ENCODE measurements at regions not wholly inside any gene's neighbourhood (a gene's known extent, or its start where the extent isn't known, plus 50 kb on each side); places are given as distances from the start of the nearest gene placed in this dataset.

DNA sequence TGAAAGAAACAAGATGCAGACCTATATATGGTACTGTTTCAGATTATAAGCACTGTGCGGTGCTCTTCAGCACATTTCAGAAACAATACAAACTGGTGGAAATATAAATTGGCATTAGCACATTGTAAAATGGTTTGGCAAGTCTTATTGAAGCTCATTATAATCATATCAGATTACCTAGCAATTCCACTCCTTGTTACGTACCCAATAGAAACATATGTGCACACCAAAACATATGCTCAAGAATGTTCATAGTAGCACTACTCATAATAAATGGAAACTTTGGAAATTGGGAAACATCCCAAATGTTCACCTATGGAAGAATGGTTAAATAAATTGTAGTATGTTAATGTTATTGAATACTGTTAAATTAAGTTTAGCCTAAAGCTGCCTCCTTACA lies 54.9 kb upstream of the PLEKHG1 start:
- no peak for DNase-seq (ENCODE audit: low read depth)
- no peak overlapping the region for H3K4me3 ChIP-seq (ENCODE audit: low read length)
- TF ChIP-seq, protein P1, sequence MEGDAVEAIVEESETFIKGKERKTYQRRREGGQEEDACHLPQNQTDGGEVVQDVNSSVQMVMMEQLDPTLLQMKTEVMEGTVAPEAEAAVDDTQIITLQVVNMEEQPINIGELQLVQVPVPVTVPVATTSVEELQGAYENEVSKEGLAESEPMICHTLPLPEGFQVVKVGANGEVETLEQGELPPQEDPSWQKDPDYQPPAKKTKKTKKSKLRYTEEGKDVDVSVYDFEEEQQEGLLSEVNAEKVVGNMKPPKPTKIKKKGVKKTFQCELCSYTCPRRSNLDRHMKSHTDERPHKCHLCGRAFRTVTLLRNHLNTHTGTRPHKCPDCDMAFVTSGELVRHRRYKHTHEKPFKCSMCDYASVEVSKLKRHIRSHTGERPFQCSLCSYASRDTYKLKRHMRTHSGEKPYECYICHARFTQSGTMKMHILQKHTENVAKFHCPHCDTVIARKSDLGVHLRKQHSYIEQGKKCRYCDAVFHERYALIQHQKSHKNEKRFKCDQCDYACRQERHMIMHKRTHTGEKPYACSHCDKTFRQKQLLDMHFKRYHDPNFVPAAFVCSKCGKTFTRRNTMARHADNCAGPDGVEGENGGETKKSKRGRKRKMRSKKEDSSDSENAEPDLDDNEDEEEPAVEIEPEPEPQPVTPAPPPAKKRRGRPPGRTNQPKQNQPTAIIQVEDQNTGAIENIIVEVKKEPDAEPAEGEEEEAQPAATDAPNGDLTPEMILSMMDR (IDR thresholded peaks at IDR 0.05; ENCODE audit: insufficient read depth, low read depth, low read length, missing control alignments), result no peak

DNA sequence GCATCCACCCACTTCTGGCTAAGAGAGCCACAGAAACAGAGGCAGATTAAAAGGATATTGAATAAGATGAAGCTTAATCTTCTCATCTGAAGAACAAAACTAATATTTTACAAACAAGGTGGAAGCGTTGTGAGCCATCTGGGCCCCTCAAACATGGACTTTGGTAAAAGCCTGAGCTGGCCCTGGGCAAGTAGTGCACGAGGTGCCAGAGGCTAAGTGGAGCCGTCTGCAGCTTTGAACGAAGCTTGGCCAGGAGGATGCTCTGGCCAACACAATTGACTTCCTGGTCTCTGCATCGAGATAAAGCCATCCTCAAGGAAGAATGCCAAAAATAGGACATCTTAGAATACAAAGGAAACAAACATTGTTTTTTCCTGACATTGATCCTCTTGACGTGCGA lies 53.2 kb upstream of the PLEKHG1 start:
- no peak overlapping the region for H3K4me3 ChIP-seq (ENCODE audit: low read length)
- DNase-seq (ENCODE audit: low read depth), result no peak
- TF ChIP-seq, protein P1 (IDR thresholded peaks at IDR 0.05; ENCODE audit: insufficient read depth, low read depth, low read length, missing control alignments), result no peak

DNA sequence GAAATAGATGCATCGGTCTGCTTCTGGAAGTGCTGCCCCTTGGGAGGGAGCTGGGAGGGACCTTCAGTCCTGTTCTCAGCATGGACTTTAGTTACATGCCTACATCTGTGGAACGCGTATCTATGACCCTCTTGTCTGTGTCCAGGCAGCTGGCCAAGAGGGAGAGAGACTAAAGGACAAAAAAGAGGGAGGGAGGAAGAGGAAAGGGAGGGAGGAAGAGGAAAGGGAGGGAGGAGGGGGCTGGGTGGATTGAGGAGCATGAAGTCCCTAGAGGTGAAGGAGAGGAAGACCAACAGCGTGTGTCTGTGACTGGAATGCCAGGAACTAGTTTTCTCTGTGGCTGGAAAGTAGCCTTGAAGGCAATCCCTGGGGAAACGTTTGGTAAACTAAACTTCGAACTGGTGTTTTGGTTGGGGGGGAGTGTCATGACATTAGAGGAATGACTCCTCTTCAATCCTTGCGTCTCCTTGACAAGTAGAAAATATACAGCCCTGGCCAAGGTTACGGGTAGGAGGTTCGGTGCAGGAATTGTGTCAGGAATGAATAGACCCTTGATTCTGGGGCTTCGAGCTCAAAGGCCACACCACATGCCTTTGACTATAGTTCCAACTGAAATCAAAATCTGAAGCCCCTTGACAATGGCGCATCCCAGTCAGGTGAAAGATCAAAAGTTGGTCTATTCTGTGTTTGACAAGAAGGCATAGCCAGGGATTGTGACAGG lies 52.0 kb upstream of the PLEKHG1 start:
- DNase-seq (ENCODE audit: low read depth), result no peak
- no peak overlapping the region for H3K4me3 ChIP-seq (ENCODE audit: low read length)
- TF ChIP-seq, protein P1 (IDR thresholded peaks at IDR 0.05; ENCODE audit: insufficient read depth, low read depth, low read length, missing control alignments), result no peak

DNA sequence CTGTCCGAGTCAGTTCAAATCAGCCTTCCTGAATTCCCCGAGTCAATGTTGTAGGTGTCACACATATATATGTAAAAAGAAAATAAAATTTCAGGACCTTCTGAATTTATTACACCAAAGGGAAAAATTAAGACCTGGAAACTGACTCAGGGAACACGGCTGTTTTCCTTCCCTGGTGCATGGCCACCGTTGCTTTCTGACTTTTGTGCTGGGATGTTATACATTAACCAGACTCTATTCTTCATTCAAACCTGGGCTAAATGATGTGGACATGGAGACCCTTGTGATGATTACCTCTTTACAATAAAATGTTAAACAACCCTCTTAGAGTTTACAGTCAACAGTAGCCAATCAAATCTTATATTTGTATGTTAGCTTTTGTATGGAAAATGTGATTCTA lies 51.4 kb upstream of the PLEKHG1 start:
- TF ChIP-seq, protein P1 (IDR thresholded peaks at IDR 0.05; ENCODE audit: insufficient read depth, low read depth, low read length, missing control alignments), result no peak
- no peak overlapping the region for H3K4me3 ChIP-seq (ENCODE audit: low read length)
- DNase-seq (ENCODE audit: low read depth), result no peak

DNA sequence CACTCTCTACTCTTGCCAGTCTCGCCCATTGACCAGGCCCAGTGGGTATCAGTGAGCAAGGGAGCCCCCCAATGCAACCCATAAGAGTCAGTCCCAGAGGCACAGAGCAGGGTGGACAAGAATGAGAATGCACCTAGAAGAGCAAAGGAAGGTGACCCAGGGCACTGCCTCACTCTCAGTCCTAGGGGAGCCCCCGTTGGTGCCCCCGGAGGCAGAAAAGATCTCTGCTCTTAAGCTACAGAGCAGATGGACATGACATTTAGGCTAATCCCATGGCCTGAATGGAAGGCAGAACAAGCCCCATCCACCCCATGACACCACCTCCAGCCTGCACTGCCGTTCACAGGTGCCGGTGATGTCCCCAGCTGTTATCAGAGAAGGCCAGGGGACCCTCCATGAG lies 50.7 kb upstream of the PLEKHG1 start:
- DNase-seq (ENCODE audit: low read depth), result no peak
- TF ChIP-seq, protein P1 (IDR thresholded peaks at IDR 0.05; ENCODE audit: insufficient read depth, low read depth, low read length, missing control alignments), result no peak
- H3K4me3 ChIP-seq (ENCODE audit: low read length), result no peak overlapping the region

DNA sequence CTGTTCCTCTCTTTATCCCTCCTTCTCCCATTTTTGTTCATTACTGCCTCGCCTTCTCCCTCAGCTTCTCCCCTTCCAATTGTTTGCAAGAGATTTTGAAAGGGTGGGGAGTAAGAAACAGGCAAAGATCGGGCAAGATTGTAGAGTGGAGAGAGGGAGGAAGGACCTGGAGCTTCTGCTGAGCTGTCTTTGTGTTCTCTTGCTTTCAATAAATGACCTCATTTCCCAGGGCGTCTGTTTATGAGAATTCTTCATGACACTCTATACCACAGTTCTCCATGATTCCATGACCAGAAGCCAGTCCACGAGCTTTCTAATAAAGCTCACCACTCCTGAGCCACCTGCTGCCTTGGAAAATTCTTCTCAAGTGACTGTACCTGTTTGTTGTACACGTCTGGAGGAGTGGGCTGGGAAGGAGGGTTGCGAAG lies 50.0 kb upstream of the PLEKHG1 start:
- TF ChIP-seq, protein P1 (IDR thresholded peaks at IDR 0.05; ENCODE audit: insufficient read depth, low read depth, low read length, missing control alignments), result no peak
- no peak for DNase-seq (ENCODE audit: low read depth)

More for the DNA sequence above, 50.0 kb upstream of the PLEKHG1 start:
- H3K4me3 ChIP-seq (ENCODE audit: low read length), result no peak overlapping the region
